ENCODE measurements at regions not wholly inside any gene's neighbourhood (a gene's known extent, or its start where the extent isn't known, plus 50 kb on each side); places are given as distances from the start of the nearest gene placed in this dataset.
A peak's percentile ranks its signal among the peaks of the same experiment; 100 is the strongest.

- intact Hi-C loops (cut with DNase I; ENCODE audit: low total_unique reads): no loop called here
- no peak for DNase-seq
- Histone ChIP-seq H3K4me1 (peaks cover 6% of the 10 kb centered on the region), H3K36me3 (ENCODE audit: low read depth, missing control alignments) (no peaks in the 10 kb centered on the region), H3K27ac (no peak overlapping the region), H3K9me3 (no peaks in the 10 kb centered on the region), H3K27me3 (no peaks in the 10 kb centered on the region), H3K4me3 (peak overlapping the region in 1 of 2 donors; percentile 43)
- WGBS, 2 donors: 52 to 61% methylated on average over 8 of the region's 8 CpGs
- TF ChIP-seq POLR2A (IDR thresholded peaks at IDR 0.05) (no peak), CTCF (IDR thresholded peaks at IDR 0.05) (no peak)
Observed at GRCh38 chr2:65640793-65641103, 208.3 kb upstream of the SPRED2 start.

DNA sequence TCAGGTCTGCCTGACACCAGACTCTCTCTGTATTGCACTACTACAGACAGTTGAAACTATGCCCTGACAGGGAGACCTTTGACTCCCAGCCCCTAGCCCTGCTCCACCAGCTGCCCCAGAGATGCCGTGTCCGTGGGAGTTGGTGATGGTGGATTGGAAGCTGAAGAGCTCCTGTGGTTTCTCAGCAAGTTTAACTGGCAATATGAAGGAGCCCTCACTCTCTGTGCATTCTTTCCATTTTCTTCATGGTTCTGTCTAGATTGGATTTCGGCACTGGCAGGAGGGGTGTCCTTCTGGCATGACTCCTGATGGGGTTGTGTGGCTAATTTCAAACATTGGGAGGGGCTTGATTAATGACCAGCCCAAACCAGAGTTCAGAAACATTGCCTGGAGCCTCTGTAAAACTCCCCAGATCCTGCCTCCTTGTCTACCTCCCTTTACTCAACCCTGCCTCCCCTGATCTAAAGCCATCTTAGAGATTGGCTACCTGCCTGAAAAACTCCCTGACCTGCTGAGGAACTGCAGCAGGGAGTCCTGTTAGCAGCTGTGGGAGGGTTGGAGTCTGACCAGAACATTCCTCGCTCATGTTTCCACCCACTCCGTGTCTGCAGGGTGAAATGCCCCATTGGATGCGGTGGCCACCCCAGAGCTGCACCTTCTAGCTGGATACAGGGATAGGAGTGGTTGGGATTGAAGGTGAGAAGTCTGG, 206.9 kb upstream of the SPRED2 start:
- Histone ChIP-seq H3K27me3 (no peaks in the 10 kb centered on the region), H3K4me3 (no peak overlapping the region), H3K27ac (no peak overlapping the region), H3K36me3 (ENCODE audit: low read depth, missing control alignments) (no peaks in the 10 kb centered on the region), H3K4me1 (peaks cover 6% of the 10 kb centered on the region), H3K9me3 (no peaks in the 10 kb centered on the region)
- no peak for DNase-seq
- TF ChIP-seq CTCF (IDR thresholded peaks at IDR 0.05): no peak
- no peak for TF ChIP-seq POLR2A (IDR thresholded peaks at IDR 0.05)
- intact Hi-C loops (cut with DNase I; ENCODE audit: low total_unique reads): no loop called here
- WGBS, 2 donors: 16 to 27% methylated on average over 6 of the region's 6 CpGs

DNA sequence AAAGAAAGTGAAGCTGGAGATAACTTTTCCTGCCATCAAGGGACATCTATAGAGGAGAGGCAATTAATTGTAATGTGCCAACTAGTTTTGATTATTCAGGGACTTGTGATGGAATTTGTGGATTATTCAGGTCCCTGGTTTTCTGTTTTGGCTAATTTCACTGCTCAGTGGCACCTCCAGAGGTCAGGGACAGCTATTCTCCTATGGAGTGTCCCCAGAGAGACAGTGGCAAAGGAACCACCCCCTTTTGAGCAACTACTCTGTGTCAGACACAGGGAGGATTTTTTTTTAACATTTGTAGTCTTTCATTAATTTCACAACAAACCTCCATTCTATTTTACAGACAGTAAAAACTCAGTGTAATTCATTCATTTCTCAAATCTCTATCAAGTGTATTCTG, 206.0 kb upstream of the SPRED2 start:
- intact Hi-C loops (cut with DNase I; ENCODE audit: low total_unique reads): no loop called here
- no peak overlapping the region for H3K4me3 ChIP-seq
- no peaks in the 10 kb centered on the region for H3K27me3 ChIP-seq
- H3K9me3 ChIP-seq: no peaks in the 10 kb centered on the region
- no peaks in the 10 kb centered on the region for H3K36me3 ChIP-seq (ENCODE audit: low read depth, missing control alignments)
- DNase-seq: no peak
- H3K4me1 ChIP-seq: peaks cover 6% of the 10 kb centered on the region
- no peak for TF ChIP-seq CTCF (IDR thresholded peaks at IDR 0.05)
- TF ChIP-seq POLR2A (IDR thresholded peaks at IDR 0.05): no peak
- H3K27ac ChIP-seq: no peak overlapping the region

GRCh38 chr2:65636813-65637483, 204.5 kb upstream of the SPRED2 start:
- intact Hi-C loops (cut with DNase I; ENCODE audit: low total_unique reads): no loop called here
- TF ChIP-seq POLR2A (IDR thresholded peaks at IDR 0.05) (no peak), CTCF (IDR thresholded peaks at IDR 0.05) (no peak)
- WGBS, 2 donors: 65 to 67% methylated on average over 7 of the region's 7 CpGs
- Histone ChIP-seq H3K4me3 (no peak overlapping the region), H3K4me1 (peaks cover 6% of the 10 kb centered on the region), H3K36me3 (ENCODE audit: low read depth, missing control alignments) (no peaks in the 10 kb centered on the region), H3K9me3 (no peaks in the 10 kb centered on the region), H3K27me3 (no peaks in the 10 kb centered on the region), H3K27ac (no peak overlapping the region)
- no peak for DNase-seq

DNA sequence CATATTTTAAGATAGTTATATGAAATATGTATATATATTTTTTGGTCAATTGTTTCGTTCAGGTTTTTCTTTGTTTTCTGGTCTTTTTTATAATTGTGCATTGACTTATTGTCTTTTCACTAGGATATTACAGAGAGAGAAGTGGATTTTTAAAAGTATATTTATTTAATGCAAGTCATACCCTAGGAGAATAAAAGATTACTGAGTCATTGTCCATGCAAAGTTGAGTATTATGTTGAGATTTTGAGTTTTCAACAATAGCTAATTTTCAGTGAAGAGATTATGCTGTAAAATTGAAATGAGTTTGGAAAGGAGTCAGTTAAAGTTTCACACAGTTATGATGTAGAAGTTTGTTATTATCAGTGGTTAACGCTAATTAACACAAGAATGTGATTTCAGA, 203.6 kb upstream of the SPRED2 start:
- intact Hi-C loops (cut with DNase I; ENCODE audit: low total_unique reads): no loop called here

More for the DNA sequence above, 203.6 kb upstream of the SPRED2 start:
- no peak for TF ChIP-seq POLR2A (IDR thresholded peaks at IDR 0.05)
- TF ChIP-seq CTCF (IDR thresholded peaks at IDR 0.05): no peak
- Histone ChIP-seq H3K36me3 (ENCODE audit: low read depth, missing control alignments) (no peaks in the 10 kb centered on the region), H3K27me3 (no peaks in the 10 kb centered on the region), H3K27ac (no peak overlapping the region), H3K4me3 (no peak overlapping the region), H3K9me3 (no peaks in the 10 kb centered on the region), H3K4me1 (peaks cover 6% of the 10 kb centered on the region)
- 71 to 75% methylated on average over 2 of the region's 2 CpGs for WGBS, 2 donors
- no peak for DNase-seq
